WTC11 (cell line): ENCODE measurements at regions not wholly inside any gene's neighbourhood (a gene's known extent, or its start where the extent isn't known, plus 50 kb on each side); places are given as distances from the start of the nearest gene placed in this dataset.

Source experiments
- ATAC-seq: fragments of 200-7000 bp; cut with Tn5 transposase; 2 replicates; pipeline ENCODE4 v1.10.0; 2021; ENCODE audit warnings: mild to moderate bottlenecking, moderate library complexity
- CTCF ChIA-PET: fragments of 300-600 bp; sonication (Branson Sonifier 250); formaldehyde crosslinking; loops from one replicate; lab custom pipeline; 2021; ENCODE audit warnings: antibody characterized with exemption; lab: Charles Lee
- POLR2A ChIA-PET: fragments of 350-600 bp; sonication (Branson Sonifier 250); formaldehyde crosslinking; loops from one replicate; lab custom pipeline; 2021; ENCODE audit warnings: antibody characterized with exemption; lab: Charles Lee
- DNase-seq: peaks from one replicate; pipeline ENCODE4 v3.0.0; 2021; ENCODE audit warnings: low spot score
- H3K27ac Mint-ChIP-seq: 2 replicates; pipeline ENCODE4 v1.8.0; 2021; ENCODE audit warnings: mixed read lengths
- H3K27me3 Mint-ChIP-seq: 2 replicates; pipeline ENCODE4 v1.8.0; 2021; ENCODE audit warnings: low read depth, mild to moderate bottlenecking, moderate library complexity, mixed read lengths
- H3K36me3 Mint-ChIP-seq: 2 replicates; pipeline ENCODE4 v1.8.0; 2021; ENCODE audit warnings: mixed read lengths
- H3K4me1 Mint-ChIP-seq: 2 replicates; pipeline ENCODE4 v1.8.0; 2022; ENCODE audit warnings: mixed read lengths
- H3K4me3 Mint-ChIP-seq: 2 replicates; pipeline ENCODE4 v1.8.0; 2021; ENCODE audit warnings: mild to moderate bottlenecking, moderate library complexity, mixed read lengths
- H3K9me3 Mint-ChIP-seq: 2 replicates; pipeline ENCODE4 v1.8.0; 2021; ENCODE audit warnings: mixed read lengths
- CBFB ChIP-seq: sonication (generic); formaldehyde crosslinking; IDR thresholded peaks from 2 replicates; pipeline ENCODE4 v1.8.1; 2022; ENCODE audit warnings: mild to moderate bottlenecking, low read depth, missing genetic modification reagents
- ELF4 ChIP-seq: sonication (generic); formaldehyde crosslinking; IDR thresholded peaks from 2 replicates; pipeline ENCODE4 v1.8.1; 2022; ENCODE audit warnings: low read depth, mild to moderate bottlenecking, moderate library complexity, missing genetic modification reagents
- ETV6 ChIP-seq: sonication (generic); formaldehyde crosslinking; IDR thresholded peaks from 2 replicates; pipeline ENCODE4 v1.8.1; 2022; ENCODE audit warnings: mild to moderate bottlenecking, missing genetic modification reagents
- IRF2 ChIP-seq: sonication (generic); formaldehyde crosslinking; IDR thresholded peaks from 2 replicates; pipeline ENCODE4 v1.8.0; 2022; ENCODE audit warnings: low read depth, missing genetic modification reagents, borderline replicate concordance
- NFE2L1 ChIP-seq: sonication (generic); formaldehyde crosslinking; IDR thresholded peaks from 2 replicates; pipeline ENCODE4 v1.8.1; 2023; ENCODE audit warnings: missing genetic modification reagents
- OVOL2 ChIP-seq: fragments of 250-450 bp; sonication (Bioruptor Pico); IDR thresholded peaks from 2 replicates; pipeline ENCODE4 v1.9.0; 2021; ENCODE audit warnings: mild to moderate bottlenecking, borderline replicate concordance
- RELA ChIP-seq: sonication (generic); formaldehyde crosslinking; IDR thresholded peaks from 2 replicates; pipeline ENCODE4 v1.8.1; 2022; ENCODE audit warnings: missing genetic modification reagents, mild to moderate bottlenecking, borderline replicate concordance
- TEAD1 ChIP-seq: sonication (generic); formaldehyde crosslinking; IDR thresholded peaks from 2 replicates; pipeline ENCODE4 v1.8.0; 2022; ENCODE audit warnings: mild to moderate bottlenecking, missing genetic modification reagents
- TEAD4 ChIP-seq: sonication (generic); formaldehyde crosslinking; IDR thresholded peaks from 2 replicates; pipeline ENCODE4 v1.8.0; 2022; ENCODE audit warnings: mild to moderate bottlenecking, missing genetic modification reagents
- ZNF423 ChIP-seq: fragments of 250-450 bp; sonication (Bioruptor Pico); IDR thresholded peaks from 2 replicates; pipeline ENCODE4 v2.1.2; 2022; ENCODE audit warnings: mild to moderate bottlenecking, moderate library complexity
- ZNF671 ChIP-seq: fragments of 250-450 bp; sonication (Bioruptor Pico); IDR thresholded peaks from 2 replicates; pipeline ENCODE4 v1.8.0; 2021; ENCODE audit warnings: mild to moderate bottlenecking
- TF ChIP-seq, protein P1 (sequence below): fragments of 250-450 bp; sonication (Bioruptor Pico); IDR thresholded peaks from 2 replicates; pipeline ENCODE4 v1.8.0; 2021; ENCODE audit warnings: mild to moderate bottlenecking
- TF ChIP-seq, protein P2 (sequence below): sonication (generic); formaldehyde crosslinking; IDR thresholded peaks from 2 replicates; pipeline ENCODE4 v1.8.1; 2022; ENCODE audit warnings: mild to moderate bottlenecking, moderate library complexity, missing genetic modification reagents
- TF ChIP-seq, protein P3 (sequence below): fragments of 250-450 bp; sonication (Bioruptor Pico); IDR thresholded peaks from 2 replicates; pipeline ENCODE4 v1.9.0; 2021; ENCODE audit warnings: mild to moderate bottlenecking, borderline replicate concordance
- TF ChIP-seq, protein P4 (sequence below): sonication (generic); formaldehyde crosslinking; IDR thresholded peaks from 2 replicates; pipeline ENCODE4 v1.8.0; 2023; ENCODE audit warnings: missing genetic modification reagents, mild to moderate bottlenecking, borderline replicate concordance
- TF ChIP-seq, protein P5 (sequence below): sonication (generic); formaldehyde crosslinking; IDR thresholded peaks from 2 replicates; pipeline ENCODE4 v1.8.0; 2022; ENCODE audit warnings: mild to moderate bottlenecking, missing genetic modification reagents
- TF ChIP-seq, protein P6 (sequence below): sonication (generic); formaldehyde crosslinking; conservative IDR thresholded peaks from 2 replicates; pipeline ENCODE4 v1.8.1; 2022; ENCODE audit warnings: mild to moderate bottlenecking, missing genetic modification reagents

DNA sequence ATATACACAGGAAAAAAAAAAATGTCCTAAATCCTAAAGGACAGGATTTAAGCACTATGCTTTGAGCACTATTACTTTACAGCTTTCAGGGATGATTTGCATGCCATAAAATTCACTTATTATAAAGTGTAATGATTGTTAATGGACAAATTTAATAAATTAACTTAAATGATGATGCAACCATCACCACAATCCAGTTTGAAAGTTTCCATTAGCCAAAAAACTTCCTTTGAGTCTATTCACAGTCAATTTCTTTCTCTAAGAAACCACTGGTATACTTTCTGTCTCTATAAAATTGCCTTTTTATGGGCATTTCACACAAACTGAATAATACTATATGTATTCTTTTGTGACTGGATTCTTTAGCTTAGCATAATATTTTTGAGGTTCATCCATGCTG is 111.1 kb upstream of the RIOK3 start:
- Mint-ChIP-seq H3K9me3 (no peaks in the 10 kb centered on the region), H3K36me3 (no peaks in the 10 kb centered on the region), H3K27me3 (no peaks in the 10 kb centered on the region), H3K4me1 (no peaks in the 10 kb centered on the region), H3K27ac (no peak overlapping the region), H3K4me3 (no peak overlapping the region)
- POLR2A ChIA-PET, result no interaction called here
- TF ChIP-seq TEAD1 (CRISPR knock-in tag) (no peak), ZNF671 (CRISPR knock-in tag) (no peak), TEAD4 (no peak), NFE2L1 (CRISPR knock-in tag) (no peak), OVOL2 (CRISPR knock-in tag) (no peak), ZNF423 (CRISPR knock-in tag) (no peak), IRF2 (CRISPR knock-in tag) (no peak), CBFB (CRISPR knock-in tag) (no peak), ETV6 (no peak), RELA (CRISPR knock-in tag) (no peak), ELF4 (CRISPR knock-in tag) (no peak)
- TF ChIP-seq, protein P1, sequence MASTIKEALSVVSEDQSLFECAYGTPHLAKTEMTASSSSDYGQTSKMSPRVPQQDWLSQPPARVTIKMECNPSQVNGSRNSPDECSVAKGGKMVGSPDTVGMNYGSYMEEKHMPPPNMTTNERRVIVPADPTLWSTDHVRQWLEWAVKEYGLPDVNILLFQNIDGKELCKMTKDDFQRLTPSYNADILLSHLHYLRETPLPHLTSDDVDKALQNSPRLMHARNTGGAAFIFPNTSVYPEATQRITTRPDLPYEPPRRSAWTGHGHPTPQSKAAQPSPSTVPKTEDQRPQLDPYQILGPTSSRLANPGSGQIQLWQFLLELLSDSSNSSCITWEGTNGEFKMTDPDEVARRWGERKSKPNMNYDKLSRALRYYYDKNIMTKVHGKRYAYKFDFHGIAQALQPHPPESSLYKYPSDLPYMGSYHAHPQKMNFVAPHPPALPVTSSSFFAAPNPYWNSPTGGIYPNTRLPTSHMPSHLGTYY (CRISPR knock-in tag), result no peak
- TF ChIP-seq, protein P2, sequence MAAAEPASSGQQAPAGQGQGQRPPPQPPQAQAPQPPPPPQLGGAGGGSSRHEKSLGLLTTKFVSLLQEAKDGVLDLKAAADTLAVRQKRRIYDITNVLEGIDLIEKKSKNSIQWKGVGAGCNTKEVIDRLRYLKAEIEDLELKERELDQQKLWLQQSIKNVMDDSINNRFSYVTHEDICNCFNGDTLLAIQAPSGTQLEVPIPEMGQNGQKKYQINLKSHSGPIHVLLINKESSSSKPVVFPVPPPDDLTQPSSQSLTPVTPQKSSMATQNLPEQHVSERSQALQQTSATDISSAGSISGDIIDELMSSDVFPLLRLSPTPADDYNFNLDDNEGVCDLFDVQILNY (CRISPR knock-in tag), result no peak
- TF ChIP-seq, protein P3, sequence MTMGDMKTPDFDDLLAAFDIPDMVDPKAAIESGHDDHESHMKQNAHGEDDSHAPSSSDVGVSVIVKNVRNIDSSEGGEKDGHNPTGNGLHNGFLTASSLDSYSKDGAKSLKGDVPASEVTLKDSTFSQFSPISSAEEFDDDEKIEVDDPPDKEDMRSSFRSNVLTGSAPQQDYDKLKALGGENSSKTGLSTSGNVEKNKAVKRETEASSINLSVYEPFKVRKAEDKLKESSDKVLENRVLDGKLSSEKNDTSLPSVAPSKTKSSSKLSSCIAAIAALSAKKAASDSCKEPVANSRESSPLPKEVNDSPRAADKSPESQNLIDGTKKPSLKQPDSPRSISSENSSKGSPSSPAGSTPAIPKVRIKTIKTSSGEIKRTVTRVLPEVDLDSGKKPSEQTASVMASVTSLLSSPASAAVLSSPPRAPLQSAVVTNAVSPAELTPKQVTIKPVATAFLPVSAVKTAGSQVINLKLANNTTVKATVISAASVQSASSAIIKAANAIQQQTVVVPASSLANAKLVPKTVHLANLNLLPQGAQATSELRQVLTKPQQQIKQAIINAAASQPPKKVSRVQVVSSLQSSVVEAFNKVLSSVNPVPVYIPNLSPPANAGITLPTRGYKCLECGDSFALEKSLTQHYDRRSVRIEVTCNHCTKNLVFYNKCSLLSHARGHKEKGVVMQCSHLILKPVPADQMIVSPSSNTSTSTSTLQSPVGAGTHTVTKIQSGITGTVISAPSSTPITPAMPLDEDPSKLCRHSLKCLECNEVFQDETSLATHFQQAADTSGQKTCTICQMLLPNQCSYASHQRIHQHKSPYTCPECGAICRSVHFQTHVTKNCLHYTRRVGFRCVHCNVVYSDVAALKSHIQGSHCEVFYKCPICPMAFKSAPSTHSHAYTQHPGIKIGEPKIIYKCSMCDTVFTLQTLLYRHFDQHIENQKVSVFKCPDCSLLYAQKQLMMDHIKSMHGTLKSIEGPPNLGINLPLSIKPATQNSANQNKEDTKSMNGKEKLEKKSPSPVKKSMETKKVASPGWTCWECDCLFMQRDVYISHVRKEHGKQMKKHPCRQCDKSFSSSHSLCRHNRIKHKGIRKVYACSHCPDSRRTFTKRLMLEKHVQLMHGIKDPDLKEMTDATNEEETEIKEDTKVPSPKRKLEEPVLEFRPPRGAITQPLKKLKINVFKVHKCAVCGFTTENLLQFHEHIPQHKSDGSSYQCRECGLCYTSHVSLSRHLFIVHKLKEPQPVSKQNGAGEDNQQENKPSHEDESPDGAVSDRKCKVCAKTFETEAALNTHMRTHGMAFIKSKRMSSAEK (CRISPR knock-in tag), result no peak
- TF ChIP-seq, protein P4, sequence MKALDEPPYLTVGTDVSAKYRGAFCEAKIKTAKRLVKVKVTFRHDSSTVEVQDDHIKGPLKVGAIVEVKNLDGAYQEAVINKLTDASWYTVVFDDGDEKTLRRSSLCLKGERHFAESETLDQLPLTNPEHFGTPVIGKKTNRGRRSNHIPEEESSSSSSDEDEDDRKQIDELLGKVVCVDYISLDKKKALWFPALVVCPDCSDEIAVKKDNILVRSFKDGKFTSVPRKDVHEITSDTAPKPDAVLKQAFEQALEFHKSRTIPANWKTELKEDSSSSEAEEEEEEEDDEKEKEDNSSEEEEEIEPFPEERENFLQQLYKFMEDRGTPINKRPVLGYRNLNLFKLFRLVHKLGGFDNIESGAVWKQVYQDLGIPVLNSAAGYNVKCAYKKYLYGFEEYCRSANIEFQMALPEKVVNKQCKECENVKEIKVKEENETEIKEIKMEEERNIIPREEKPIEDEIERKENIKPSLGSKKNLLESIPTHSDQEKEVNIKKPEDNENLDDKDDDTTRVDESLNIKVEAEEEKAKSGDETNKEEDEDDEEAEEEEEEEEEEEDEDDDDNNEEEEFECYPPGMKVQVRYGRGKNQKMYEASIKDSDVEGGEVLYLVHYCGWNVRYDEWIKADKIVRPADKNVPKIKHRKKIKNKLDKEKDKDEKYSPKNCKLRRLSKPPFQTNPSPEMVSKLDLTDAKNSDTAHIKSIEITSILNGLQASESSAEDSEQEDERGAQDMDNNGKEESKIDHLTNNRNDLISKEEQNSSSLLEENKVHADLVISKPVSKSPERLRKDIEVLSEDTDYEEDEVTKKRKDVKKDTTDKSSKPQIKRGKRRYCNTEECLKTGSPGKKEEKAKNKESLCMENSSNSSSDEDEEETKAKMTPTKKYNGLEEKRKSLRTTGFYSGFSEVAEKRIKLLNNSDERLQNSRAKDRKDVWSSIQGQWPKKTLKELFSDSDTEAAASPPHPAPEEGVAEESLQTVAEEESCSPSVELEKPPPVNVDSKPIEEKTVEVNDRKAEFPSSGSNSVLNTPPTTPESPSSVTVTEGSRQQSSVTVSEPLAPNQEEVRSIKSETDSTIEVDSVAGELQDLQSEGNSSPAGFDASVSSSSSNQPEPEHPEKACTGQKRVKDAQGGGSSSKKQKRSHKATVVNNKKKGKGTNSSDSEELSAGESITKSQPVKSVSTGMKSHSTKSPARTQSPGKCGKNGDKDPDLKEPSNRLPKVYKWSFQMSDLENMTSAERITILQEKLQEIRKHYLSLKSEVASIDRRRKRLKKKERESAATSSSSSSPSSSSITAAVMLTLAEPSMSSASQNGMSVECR, result no peak
- TF ChIP-seq, protein P5, sequence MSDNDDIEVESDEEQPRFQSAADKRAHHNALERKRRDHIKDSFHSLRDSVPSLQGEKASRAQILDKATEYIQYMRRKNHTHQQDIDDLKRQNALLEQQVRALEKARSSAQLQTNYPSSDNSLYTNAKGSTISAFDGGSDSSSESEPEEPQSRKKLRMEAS, result no peak
- TF ChIP-seq, protein P6, sequence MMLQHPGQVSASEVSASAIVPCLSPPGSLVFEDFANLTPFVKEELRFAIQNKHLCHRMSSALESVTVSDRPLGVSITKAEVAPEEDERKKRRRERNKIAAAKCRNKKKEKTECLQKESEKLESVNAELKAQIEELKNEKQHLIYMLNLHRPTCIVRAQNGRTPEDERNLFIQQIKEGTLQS (CRISPR knock-in tag), result no peak
- no peak for ATAC-seq
- CTCF ChIA-PET, result no interaction called here
- no peak for DNase-seq
